GM18508 (cell line): ENCODE measurements at regions not wholly inside any gene's neighbourhood (a gene's known extent, or its start where the extent isn't known, plus 50 kb on each side); places are given as distances from the start of the nearest gene placed in this dataset.

Experiments
- ATAC-seq: cut with Tn5 transposase; IDR thresholded peaks from one replicate; pipeline ENCODE4 v1.9.1; 2021; ENCODE audit warnings: moderate number of reproducible peaks; ENCODE audit not compliant: insufficient read depth, unreplicated experiment

DNA sequence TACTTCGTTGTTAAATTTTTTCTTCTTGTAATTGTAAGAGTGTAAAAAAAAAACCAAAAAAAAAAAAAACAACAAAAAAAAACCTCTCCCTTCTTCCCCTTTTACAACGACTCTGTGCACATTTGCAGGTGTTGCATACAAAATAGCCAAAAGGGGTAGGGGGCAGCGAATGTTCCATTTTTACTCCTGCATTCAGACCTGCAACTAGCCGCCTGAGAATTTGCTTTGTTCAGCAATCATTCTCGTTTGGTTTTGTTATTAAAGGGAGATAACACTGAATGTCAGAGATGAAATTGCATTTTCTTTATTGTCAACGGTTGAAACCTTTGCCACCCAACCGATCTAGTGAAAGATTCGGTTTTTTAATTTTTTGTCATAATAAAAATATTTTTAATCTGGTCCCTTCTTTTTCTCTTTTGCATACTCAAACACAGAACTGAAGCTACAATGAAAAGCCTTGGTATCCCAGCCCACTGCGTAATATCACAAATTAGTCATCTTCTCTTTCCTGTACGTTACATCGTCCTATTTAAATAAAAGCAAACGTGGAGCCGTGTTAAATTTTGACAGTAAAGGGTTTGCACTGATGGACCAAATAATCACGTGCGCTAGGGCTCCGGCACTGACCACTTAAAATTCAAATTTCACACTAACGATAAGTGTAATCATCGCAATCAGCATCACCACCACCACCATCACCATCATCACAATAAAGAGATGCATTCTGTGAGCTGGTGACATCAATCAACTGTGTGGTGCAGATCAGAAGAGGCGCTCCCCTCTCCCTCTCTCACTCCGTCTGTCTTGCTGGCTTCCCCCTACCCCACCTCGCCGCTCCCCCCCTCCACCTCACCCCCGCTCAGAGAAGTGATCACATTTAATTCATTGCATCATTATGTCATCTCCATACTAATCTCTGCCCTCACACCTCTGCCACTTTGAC, 406.2 kb upstream of the PSMD7 start:
- no peak for ATAC-seq

GRCh38 chr16:73888840-73889490, 407.6 kb upstream of the PSMD7 start:
- ATAC-seq: no peak

DNA sequence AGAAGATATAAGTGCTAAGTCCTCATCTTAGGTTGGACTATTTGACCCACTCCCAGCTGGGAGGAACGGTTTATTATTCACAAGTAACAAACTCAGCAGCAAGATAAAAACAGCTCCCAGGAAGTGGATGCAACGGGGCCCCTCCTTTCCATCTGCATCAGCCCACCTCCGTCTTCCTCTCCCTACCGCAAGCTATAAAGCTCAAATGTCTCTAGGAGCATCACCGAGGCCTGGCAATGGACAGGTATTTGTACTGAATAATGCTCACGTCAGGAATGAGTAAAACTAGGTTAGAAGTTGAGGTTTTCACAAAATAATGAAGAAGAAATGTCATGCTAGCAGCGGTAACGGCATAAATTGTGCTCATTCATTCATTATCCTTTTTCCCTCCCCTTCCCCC, 408.7 kb upstream of the PSMD7 start:
- no peak for ATAC-seq

GRCh38 chr16:73886426-73886825, 410.2 kb upstream of the PSMD7 start:
- ATAC-seq: no peak

DNA sequence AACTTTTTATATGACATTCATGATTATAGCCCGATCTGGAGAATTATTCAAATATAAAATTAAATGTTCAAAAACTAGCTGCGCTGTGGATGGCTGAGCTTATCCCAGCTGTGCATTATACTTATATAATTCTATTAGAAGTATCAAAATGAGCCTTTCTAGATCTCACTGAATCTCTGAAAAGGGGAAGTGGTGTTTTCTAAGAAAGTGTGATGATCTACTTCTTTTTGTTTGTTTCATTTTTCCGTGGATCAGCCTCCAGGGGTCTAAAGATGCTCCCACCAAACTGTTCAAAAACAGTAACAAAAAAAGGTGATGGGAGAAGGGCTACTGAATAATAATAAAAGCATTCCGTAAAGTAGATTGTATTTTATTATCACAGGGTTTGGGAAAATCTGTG, 411.3 kb upstream of the PSMD7 start:
- ATAC-seq: no peak

DNA sequence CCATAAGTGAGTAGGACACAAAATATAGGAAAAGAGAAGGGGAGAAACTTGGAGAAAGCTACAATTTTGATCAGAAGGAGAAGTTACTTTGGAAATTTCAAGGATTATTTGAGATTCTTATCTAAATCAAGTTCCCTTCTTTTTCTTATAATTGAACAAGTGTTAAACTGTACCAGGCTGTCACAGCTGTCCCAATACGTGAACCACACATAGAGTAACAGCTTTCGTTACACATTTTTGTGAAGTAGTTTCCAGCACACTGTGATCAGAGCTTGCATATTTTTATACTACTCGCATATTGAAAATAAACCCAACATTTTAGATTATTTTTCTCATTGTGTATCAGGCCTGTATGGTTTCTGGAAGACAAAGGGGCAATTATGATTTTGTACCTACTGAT, 412.8 kb upstream of the PSMD7 start:
- ATAC-seq: no peak

GRCh38 chr16:73883126-73883525, 413.5 kb upstream of the PSMD7 start:
- ATAC-seq: no peak

- no peak for ATAC-seq
Measured at GRCh38 chr16:73882651-73883050, 414.0 kb upstream of the PSMD7 start.

- ATAC-seq: no peak
Measured at GRCh38 chr16:73882033-73882432, 414.6 kb upstream of the PSMD7 start.

DNA sequence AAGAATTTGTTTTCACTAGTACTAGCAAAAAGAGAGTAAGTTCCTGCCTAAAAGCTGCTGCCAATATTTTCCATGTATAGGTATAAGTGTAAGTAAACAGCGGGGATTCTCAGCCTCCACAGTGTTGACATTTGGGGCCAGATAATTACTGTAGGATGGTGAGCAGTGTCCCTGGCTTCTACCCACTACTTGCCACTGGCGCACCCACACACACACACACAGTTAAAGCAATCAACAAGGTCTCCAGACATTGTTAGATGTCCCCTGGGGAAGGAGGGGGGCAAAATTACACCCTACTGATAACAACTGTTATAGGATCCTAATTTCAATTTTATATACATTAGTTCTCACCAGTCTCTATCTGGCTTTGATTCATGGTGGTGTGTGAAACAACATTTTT, 417.0 kb upstream of the PSMD7 start:
- no peak for ATAC-seq

DNA sequence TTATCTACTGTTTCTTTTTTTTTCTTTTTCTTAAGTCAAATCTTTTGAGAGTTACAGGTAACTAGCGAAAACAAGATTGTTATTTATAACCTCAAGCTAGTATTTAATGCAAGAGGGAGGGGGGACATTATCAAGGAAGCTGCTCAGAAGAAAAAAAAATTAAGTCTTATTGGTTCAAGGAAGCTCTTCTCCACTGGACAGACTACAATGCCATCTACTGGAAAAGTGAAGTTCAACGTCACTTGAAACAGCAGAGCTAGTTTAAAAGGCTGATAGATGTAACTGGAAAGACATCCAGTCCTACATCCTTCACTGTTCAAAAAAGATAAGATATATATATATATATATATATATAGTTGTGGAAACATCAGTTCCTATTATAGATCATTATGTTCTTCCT, 418.0 kb upstream of the PSMD7 start:
- no peak for ATAC-seq

- no peak for ATAC-seq
Measured at GRCh38 chr16:73877150-73877549, 419.5 kb upstream of the PSMD7 start.

DNA sequence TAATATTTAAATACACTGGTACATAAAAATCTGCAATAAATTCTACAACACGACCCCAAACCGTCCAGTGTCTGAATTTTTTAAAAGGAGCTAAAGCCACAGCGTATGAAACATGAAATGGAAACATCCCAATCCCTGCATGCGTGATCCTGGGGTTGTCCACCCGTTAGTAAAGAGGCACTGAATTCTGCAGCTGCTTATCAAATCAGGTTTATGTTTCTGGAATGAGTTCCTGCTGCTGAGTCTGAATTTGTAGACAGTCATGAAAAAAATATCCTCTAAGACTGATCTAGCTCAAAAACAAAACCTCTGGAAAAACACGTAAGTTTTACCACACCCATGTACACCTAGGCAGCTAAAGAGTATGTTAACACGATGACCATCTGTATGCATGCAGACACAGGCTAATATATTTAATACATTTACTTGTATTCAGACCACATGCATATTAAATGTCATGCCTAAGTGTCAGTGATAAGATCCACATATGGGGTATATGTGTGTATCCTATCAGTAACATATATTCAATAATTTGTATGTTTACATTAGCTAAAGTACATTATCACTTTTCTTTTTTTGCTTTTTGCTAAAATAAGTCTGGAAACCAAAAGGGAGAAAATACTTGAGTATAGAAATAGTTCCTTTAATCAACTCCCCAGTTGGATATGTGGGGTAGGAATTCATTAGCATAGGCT, 420.5 kb upstream of the PSMD7 start:
- ATAC-seq: no peak

GRCh38 chr16:73874324-73874723, 422.3 kb upstream of the PSMD7 start:
- no peak for ATAC-seq

GRCh38 chr16:73873643-73874042, 423.0 kb upstream of the PSMD7 start:
- ATAC-seq: no peak

DNA sequence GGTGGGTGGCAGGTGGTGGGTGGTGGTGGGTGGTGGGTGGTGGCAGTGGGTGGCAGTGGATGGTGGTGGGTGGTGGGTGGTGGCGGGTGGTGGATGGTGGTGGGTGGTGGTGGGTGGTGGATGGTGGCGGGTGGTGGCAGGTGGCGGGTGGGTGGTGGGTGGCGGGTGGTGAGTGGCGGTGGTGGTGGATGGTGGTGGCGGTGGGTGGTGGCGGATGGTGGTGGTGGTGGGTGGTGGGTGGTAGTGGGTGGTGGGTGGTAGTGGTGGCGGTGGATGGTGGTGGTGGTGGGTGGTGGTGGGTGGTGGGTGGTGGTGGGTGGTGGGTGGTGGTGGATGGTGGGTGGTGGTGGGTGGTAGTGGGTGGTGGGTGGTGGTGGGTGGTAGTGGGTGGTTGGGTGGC, 423.8 kb upstream of the PSMD7 start:
- no peak for ATAC-seq

DNA sequence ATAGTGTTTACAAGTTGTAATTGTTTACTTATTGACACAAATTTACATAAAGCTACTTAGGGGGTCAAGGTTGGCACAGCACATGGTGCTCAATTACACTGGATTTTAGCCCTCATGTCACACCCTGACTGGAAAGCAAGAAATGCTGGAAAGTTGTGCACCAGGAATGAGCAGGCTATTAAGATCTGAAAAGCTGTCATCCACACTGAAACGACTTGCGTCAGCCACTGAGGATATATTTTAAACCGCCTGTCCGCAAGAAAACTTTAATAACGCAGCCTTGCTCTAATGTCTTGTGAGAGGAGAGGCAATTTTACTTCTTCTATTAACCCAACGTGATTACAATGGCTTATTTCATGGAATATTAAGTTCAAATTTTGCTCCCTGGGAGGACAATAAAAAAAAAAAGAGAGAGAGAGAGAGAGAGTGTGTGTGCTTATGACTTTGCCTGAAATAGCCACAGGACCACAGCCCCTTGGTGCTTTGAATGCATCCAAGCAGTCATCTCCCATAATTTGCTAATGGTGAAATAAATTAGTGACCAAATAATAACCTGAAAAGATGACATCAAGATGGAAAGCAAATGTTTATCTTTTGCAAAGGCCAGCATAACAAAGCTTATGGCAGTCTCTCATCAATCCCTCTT, 425.4 kb upstream of the PSMD7 start:
- no peak for ATAC-seq

GRCh38 chr16:73869126-73869525, 427.5 kb upstream of the PSMD7 start:
- no peak for ATAC-seq

- no peak for ATAC-seq
Measured at GRCh38 chr16:73864868-73865267, 431.7 kb upstream of the PSMD7 start.

GRCh38 chr16:73858326-73858725, 438.3 kb upstream of the PSMD7 start:
- ATAC-seq: no peak

- ATAC-seq: no peak
Measured at GRCh38 chr16:73853968-73854367, 442.6 kb upstream of the PSMD7 start.
